GM13976 (cell line): ENCODE measurements at regions not wholly inside any gene's neighbourhood (a gene's known extent, or its start where the extent isn't known, plus 50 kb on each side); places are given as distances from the start of the nearest gene placed in this dataset.
"Not testable (repeated sequence)": the region's sequence is repeated elsewhere in the genome, so short reads cannot be mapped to it uniquely, and the experiment has no call there.

Source experiments
- DNase-seq: peaks from one replicate; pipeline ENCODE4 v3.0.0; 2012; ENCODE audit warnings: low spot score
- in situ Hi-C: fragments of 300-500 bp; cut with MboI; formaldehyde crosslinking; loops from one replicate; pipeline ENCODE4 v1.12.0; 2022; ENCODE audit warnings: low sequenced_read_pairs, mixed read lengths, inconsistent platforms; ENCODE audit not compliant: unreplicated experiment
- TF ChIP-seq, protein P1 (sequence below): IDR thresholded peaks from 2 replicates; pipeline ENCODE4 v1.5.1; 2012; ENCODE audit warnings: borderline replicate concordance, mild to moderate bottlenecking; ENCODE audit not compliant: insufficient read depth; ENCODE audit errors: extremely low read depth, missing control alignments, control extremely low read depth

DNA sequence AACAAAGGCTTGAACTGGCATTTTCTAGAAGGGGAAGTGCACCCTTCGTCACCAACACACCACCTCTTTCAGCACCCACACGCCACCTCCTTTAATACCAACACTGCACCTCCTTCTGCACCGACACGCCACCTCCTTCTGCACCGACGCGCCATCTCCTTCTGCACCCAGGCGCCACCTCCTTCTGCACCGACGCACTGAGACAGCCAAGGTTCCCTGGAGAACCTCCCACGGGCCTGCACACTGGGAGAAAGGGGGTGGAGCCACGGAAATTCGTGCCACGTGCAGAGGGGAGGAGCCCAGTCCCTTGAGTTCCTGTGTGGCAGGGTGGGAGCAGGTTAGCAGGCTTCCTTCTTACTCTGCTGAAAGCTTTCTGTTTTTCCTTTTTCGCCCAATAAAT is 327.9 kb upstream of the C1orf174 start:
- no peak for DNase-seq
- TF ChIP-seq, protein P1, sequence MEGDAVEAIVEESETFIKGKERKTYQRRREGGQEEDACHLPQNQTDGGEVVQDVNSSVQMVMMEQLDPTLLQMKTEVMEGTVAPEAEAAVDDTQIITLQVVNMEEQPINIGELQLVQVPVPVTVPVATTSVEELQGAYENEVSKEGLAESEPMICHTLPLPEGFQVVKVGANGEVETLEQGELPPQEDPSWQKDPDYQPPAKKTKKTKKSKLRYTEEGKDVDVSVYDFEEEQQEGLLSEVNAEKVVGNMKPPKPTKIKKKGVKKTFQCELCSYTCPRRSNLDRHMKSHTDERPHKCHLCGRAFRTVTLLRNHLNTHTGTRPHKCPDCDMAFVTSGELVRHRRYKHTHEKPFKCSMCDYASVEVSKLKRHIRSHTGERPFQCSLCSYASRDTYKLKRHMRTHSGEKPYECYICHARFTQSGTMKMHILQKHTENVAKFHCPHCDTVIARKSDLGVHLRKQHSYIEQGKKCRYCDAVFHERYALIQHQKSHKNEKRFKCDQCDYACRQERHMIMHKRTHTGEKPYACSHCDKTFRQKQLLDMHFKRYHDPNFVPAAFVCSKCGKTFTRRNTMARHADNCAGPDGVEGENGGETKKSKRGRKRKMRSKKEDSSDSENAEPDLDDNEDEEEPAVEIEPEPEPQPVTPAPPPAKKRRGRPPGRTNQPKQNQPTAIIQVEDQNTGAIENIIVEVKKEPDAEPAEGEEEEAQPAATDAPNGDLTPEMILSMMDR: no peak
- in situ Hi-C loops: no loop called here

DNA sequence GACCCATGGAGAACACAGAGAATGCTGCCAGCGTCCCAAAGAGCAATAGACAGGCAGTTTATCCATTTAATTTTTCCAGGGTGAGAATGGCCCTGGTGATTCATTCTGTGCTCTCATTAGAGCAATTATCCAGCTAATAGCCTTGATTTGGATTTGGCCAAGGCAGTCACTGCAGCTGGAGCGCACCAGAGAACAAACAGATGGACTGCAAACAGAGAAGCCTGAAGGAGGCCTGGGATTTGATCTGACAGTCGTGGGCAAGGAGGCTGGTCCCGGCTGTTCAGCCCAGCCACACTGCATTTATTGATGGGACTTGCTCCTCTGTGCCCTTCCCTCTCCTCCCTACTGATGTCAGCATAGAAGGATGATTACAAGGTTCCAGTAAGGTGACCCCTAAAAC is 353.9 kb upstream of the C1orf174 start:
- in situ Hi-C loops: no loop called here
- DNase-seq: no peak
- TF ChIP-seq, protein P1: no peak

GRCh38 chr1:4256351-4256750 is 356.3 kb upstream of the C1orf174 start:
- in situ Hi-C loops: no loop called here
- no peak for DNase-seq
- TF ChIP-seq, protein P1: no peak

DNA sequence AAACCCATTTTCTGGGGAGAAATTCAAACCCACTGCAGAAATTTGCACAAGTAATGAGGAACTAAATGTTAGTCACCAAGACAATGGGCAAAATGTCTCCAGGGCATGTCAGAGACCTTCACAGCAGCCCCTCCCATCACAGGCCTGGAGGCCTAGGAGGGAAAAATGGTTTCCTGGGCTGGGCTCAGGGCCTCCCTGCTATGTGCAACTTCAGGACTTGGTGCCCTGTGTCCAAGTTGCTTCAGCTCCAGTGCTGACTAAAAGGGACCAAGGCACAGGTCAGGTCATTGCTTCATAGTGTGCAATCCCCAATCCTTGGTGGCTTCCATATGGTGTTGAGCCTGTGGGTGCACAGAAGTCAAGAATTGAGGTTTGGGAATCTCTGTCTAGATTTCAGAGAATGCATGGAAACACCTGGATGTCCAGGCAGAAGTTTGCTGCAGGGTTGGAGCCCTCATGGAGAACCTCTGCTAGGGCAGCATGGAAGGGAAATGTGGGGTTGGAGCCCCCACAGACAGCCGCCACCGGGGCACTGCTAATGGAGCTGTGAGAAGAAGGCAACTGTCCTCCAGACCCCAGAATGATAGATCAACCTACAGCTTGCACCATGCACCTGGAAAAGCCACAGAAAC is 358.2 kb upstream of the C1orf174 start:
- DNase-seq, in situ Hi-C loops: not testable (repeated sequence)

DNA sequence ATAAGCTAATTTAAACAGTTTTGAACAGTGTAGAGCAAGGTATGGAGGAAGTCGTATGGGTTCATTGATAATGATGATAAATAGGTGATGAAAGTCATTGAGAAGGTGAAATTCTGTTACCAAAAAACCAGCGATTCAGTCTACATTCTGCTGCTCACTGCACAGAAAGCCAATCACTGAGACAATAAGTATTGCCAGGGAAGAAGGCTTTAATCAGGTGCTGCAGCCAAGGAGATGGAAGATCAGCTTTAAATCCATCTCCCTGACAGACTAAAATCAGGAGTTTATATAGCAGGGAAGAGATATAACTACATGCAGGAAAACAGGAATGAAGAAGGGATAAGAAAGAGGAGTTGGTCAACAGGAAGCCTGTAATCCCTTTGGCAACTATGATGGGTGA is 361.3 kb upstream of the C1orf174 start:
- no peak for DNase-seq
- TF ChIP-seq, protein P1: no peak
- in situ Hi-C loops: no loop called here

DNA sequence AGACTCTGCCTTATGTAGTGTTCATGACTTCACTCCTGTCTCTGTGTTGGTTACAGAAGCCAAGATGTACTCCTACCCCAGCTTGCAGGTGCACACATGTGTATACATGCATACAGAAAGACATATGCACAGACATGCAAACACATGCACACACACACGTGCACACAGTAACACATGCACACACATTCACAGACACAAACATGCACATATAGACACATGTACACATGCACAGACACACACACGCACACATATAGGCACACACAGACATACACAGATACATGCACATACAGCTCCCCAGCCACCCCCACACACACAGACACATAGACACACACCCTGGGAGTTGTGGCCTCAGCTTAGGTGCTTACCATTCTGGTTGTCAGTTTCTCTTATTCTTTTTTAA is 362.6 kb upstream of the C1orf174 start:
- no peak for DNase-seq
- TF ChIP-seq, protein P1: no peak
- in situ Hi-C loops: no loop called here

DNA sequence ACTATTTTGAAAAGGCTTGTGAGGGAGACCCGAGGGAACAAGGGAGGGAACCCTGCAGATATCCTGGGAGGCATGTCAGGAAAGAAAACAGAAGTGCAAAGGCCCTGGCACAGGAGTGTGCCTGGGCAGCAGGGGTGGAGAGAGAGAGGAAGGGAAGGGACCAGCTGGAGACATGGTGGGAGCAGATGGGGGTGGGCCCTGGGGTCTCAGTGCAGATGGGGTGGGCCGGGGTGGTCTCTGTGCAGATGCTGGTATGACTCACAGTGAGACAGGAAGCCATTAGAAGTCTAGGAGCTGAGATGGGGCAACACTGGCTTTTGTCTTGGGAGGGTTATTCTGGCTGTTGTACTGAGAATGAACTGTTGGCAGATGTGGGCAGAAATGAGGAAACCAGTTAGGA is 363.6 kb upstream of the C1orf174 start:
- no peak for DNase-seq
- in situ Hi-C loops: no loop called here
- TF ChIP-seq, protein P1: no peak
